ENCODE measurements at regions not wholly inside any gene's neighbourhood (a gene's known extent, or its start where the extent isn't known, plus 50 kb on each side); places are given as distances from the start of the nearest gene placed in this dataset.

- no peak for TF ChIP-seq CTCF (conservative IDR thresholded peaks at IDR 0.05)
These were observed 131.9 kb downstream of the NPR3 start for GRCh38 chr5:32842813-32843530.

GRCh38 chr5:32843531-32843895, 132.4 kb downstream of the NPR3 start:
- H3K27ac ChIP-seq, result peak overlapping the region; percentile 63
- TF ChIP-seq CTCF (conservative IDR thresholded peaks at IDR 0.05), result no peak

More at GRCh38 chr5:32842813-32843530, 131.9 kb downstream of the NPR3 start:
- peak overlapping the region; percentile 63 for H3K27ac ChIP-seq

- no peak for TF ChIP-seq CTCF (conservative IDR thresholded peaks at IDR 0.05)
- H3K27ac ChIP-seq, result no peak overlapping the region
These were observed 134.1 kb downstream of the NPR3 start for GRCh38 chr5:32845171-32845570.

GRCh38 chr5:32848120-32848519, 137.0 kb downstream of the NPR3 start:
- no peak overlapping the region for H3K27ac ChIP-seq
- TF ChIP-seq CTCF (conservative IDR thresholded peaks at IDR 0.05), result no peak

- TF ChIP-seq CTCF (conservative IDR thresholded peaks at IDR 0.05), result no peak
- no peak overlapping the region for H3K27ac ChIP-seq
These were observed 137.6 kb downstream of the NPR3 start for GRCh38 chr5:32848681-32849080.

- no peak overlapping the region for H3K27ac ChIP-seq
- no peak for TF ChIP-seq CTCF (conservative IDR thresholded peaks at IDR 0.05)
These were observed 139.8 kb downstream of the NPR3 start for GRCh38 chr5:32850817-32851496.

GRCh38 chr5:32851559-32852173, 140.5 kb downstream of the NPR3 start:
- no peak for TF ChIP-seq CTCF (conservative IDR thresholded peaks at IDR 0.05)
- H3K27ac ChIP-seq, result no peak overlapping the region

Data from VCaP (cell line).